ENCODE measurements at regions not wholly inside any gene's neighbourhood (a gene's known extent, or its start where the extent isn't known, plus 50 kb on each side); places are given as distances from the start of the nearest gene placed in this dataset.

- H3K27me3 ChIP-seq (ENCODE audit: control insufficient read depth in 1 of 2, insufficient read depth in 2 of 2, low read length in 2 of 2): no peaks in the 10 kb centered on the region
- WGBS, 2 donors: 44 to 56% methylated on average over 13 of the region's 13 CpGs
These were observed 125.0 kb upstream of the TBL1X start for GRCh38 chrX:9339603-9340491.

GRCh38 chrX:9340598-9341290, 124.1 kb upstream of the TBL1X start:
- no peaks in the 10 kb centered on the region for H3K27me3 ChIP-seq (ENCODE audit: control insufficient read depth in 1 of 2, insufficient read depth in 2 of 2, low read length in 2 of 2)
- H3K9me3 ChIP-seq (ENCODE audit: control insufficient read depth in 2 of 2, insufficient read depth in 1 of 2, low read depth in 1 of 2, low read length in 1 of 2): no peaks in the 10 kb centered on the region
- H3K4me3 ChIP-seq (ENCODE audit: low read depth in 1 of 2, low read length in 2 of 2): no peak overlapping the region
- H3K27ac ChIP-seq (ENCODE audit: low read depth in 2 of 2, low read length in 1 of 2): peak overlapping the region; percentile 77 to 89
- H3K36me3 ChIP-seq (ENCODE audit: control insufficient read depth in 2 of 2, insufficient read depth in 2 of 2, low read length in 1 of 2): no peaks in the 10 kb centered on the region
- peaks cover 0 to 4% of the 10 kb centered on the region in 2 donors for H3K4me1 ChIP-seq (ENCODE audit: control insufficient read depth in 2 of 2, insufficient read depth in 2 of 2, low read length in 1 of 2)
- WGBS, 2 donors: 27 to 38% methylated on average over 16 of the region's 16 CpGs

More at GRCh38 chrX:9339603-9340491, 125.0 kb upstream of the TBL1X start:
- H3K9me3 ChIP-seq (ENCODE audit: control insufficient read depth in 2 of 2, insufficient read depth in 1 of 2, low read depth in 1 of 2, low read length in 1 of 2): no peaks in the 10 kb centered on the region
- peaks cover 0 to 4% of the 10 kb centered on the region in 2 donors for H3K4me1 ChIP-seq (ENCODE audit: control insufficient read depth in 2 of 2, insufficient read depth in 2 of 2, low read length in 1 of 2)
- peak overlapping the region in 1 of 2 donors; percentile 89 for H3K27ac ChIP-seq (ENCODE audit: low read depth in 2 of 2, low read length in 1 of 2)
- H3K36me3 ChIP-seq (ENCODE audit: control insufficient read depth in 2 of 2, insufficient read depth in 2 of 2, low read length in 1 of 2): no peaks in the 10 kb centered on the region
- no peak overlapping the region for H3K4me3 ChIP-seq (ENCODE audit: low read depth in 1 of 2, low read length in 2 of 2)

GRCh38 chrX:9341291-9342201, 123.3 kb upstream of the TBL1X start:
- no peaks in the 10 kb centered on the region for H3K36me3 ChIP-seq (ENCODE audit: control insufficient read depth in 2 of 2, insufficient read depth in 2 of 2, low read length in 1 of 2)
- H3K4me1 ChIP-seq (ENCODE audit: control insufficient read depth in 2 of 2, insufficient read depth in 2 of 2, low read length in 1 of 2): peaks cover 0 to 4% of the 10 kb centered on the region in 2 donors
- no peak overlapping the region for H3K4me3 ChIP-seq (ENCODE audit: low read depth in 1 of 2, low read length in 2 of 2)
- 11 to 16% methylated on average over 15 of the region's 15 CpGs for WGBS, 2 donors
- H3K27ac ChIP-seq (ENCODE audit: low read depth in 2 of 2, low read length in 1 of 2): peak overlapping the region; percentile 79 to 89
- H3K27me3 ChIP-seq (ENCODE audit: control insufficient read depth in 1 of 2, insufficient read depth in 2 of 2, low read length in 2 of 2): no peaks in the 10 kb centered on the region
- no peaks in the 10 kb centered on the region for H3K9me3 ChIP-seq (ENCODE audit: control insufficient read depth in 2 of 2, insufficient read depth in 1 of 2, low read depth in 1 of 2, low read length in 1 of 2)

- Histone ChIP-seq H3K27ac (ENCODE audit: low read depth in 2 of 2, low read length in 1 of 2) (peak overlapping the region in 1 of 2 donors; percentile 54), H3K4me3 (ENCODE audit: low read depth in 1 of 2, low read length in 2 of 2) (no peak overlapping the region), H3K27me3 (ENCODE audit: control insufficient read depth in 1 of 2, insufficient read depth in 2 of 2, low read length in 2 of 2) (no peaks in the 10 kb centered on the region), H3K4me1 (ENCODE audit: control insufficient read depth in 2 of 2, insufficient read depth in 2 of 2, low read length in 1 of 2) (peaks cover 0 to 2% of the 10 kb centered on the region in 2 donors), H3K9me3 (ENCODE audit: control insufficient read depth in 2 of 2, insufficient read depth in 1 of 2, low read depth in 1 of 2, low read length in 1 of 2) (no peaks in the 10 kb centered on the region), H3K36me3 (ENCODE audit: control insufficient read depth in 2 of 2, insufficient read depth in 2 of 2, low read length in 1 of 2) (no peaks in the 10 kb centered on the region)
- WGBS, 2 donors: 5 to 8% methylated on average over 25 of the region's 25 CpGs
These were observed 122.3 kb upstream of the TBL1X start for GRCh38 chrX:9342561-9343051.

- Histone ChIP-seq H3K27ac (ENCODE audit: low read depth in 2 of 2, low read length in 1 of 2) (no peak overlapping the region), H3K9me3 (ENCODE audit: control insufficient read depth in 2 of 2, insufficient read depth in 1 of 2, low read depth in 1 of 2, low read length in 1 of 2) (no peaks in the 10 kb centered on the region), H3K27me3 (ENCODE audit: control insufficient read depth in 1 of 2, insufficient read depth in 2 of 2, low read length in 2 of 2) (no peaks in the 10 kb centered on the region), H3K4me3 (ENCODE audit: low read depth in 1 of 2, low read length in 2 of 2) (no peak overlapping the region), H3K36me3 (ENCODE audit: control insufficient read depth in 2 of 2, insufficient read depth in 2 of 2, low read length in 1 of 2) (no peaks in the 10 kb centered on the region), H3K4me1 (ENCODE audit: control insufficient read depth in 2 of 2, insufficient read depth in 2 of 2, low read length in 1 of 2) (peaks cover 0 to 2% of the 10 kb centered on the region in 2 donors)
- WGBS, 2 donors: 76 to 98% methylated on average over 7 of the region's 7 CpGs
These were observed 120.9 kb upstream of the TBL1X start for GRCh38 chrX:9343971-9344370.

GRCh38 chrX:9345957-9346356, 118.9 kb upstream of the TBL1X start:
- no peaks in the 10 kb centered on the region for H3K9me3 ChIP-seq (ENCODE audit: control insufficient read depth in 2 of 2, insufficient read depth in 1 of 2, low read depth in 1 of 2, low read length in 1 of 2)
- H3K36me3 ChIP-seq (ENCODE audit: control insufficient read depth in 2 of 2, insufficient read depth in 2 of 2, low read length in 1 of 2): no peaks in the 10 kb centered on the region
- 88 to 90% methylated on average over 8 of the region's 8 CpGs for WGBS, 2 donors
- no peaks in the 10 kb centered on the region for H3K27me3 ChIP-seq (ENCODE audit: control insufficient read depth in 1 of 2, insufficient read depth in 2 of 2, low read length in 2 of 2)
- H3K27ac ChIP-seq (ENCODE audit: low read depth in 2 of 2, low read length in 1 of 2): no peak overlapping the region
- peaks cover 0 to 4% of the 10 kb centered on the region in 2 donors for H3K4me1 ChIP-seq (ENCODE audit: control insufficient read depth in 2 of 2, insufficient read depth in 2 of 2, low read length in 1 of 2)
- no peak overlapping the region for H3K4me3 ChIP-seq (ENCODE audit: low read depth in 1 of 2, low read length in 2 of 2)

GRCh38 chrX:9349572-9350494, 115.0 kb upstream of the TBL1X start:
- H3K27me3 ChIP-seq (ENCODE audit: control insufficient read depth in 1 of 2, insufficient read depth in 2 of 2, low read length in 2 of 2): peaks cover 0 to 2% of the 10 kb centered on the region in 2 donors
- H3K27ac ChIP-seq (ENCODE audit: low read depth in 2 of 2, low read length in 1 of 2): no peak overlapping the region
- H3K36me3 ChIP-seq (ENCODE audit: control insufficient read depth in 2 of 2, insufficient read depth in 2 of 2, low read length in 1 of 2): no peaks in the 10 kb centered on the region
- peaks cover 0 to 3% of the 10 kb centered on the region in 2 donors for H3K4me1 ChIP-seq (ENCODE audit: control insufficient read depth in 2 of 2, insufficient read depth in 2 of 2, low read length in 1 of 2)
- 66 to 70% methylated on average over 11 of the region's 11 CpGs for whole genome bisulfite sequencing, 2 donors
- no peak overlapping the region for H3K4me3 ChIP-seq (ENCODE audit: low read depth in 1 of 2, low read length in 2 of 2)
- H3K9me3 ChIP-seq (ENCODE audit: control insufficient read depth in 2 of 2, insufficient read depth in 1 of 2, low read depth in 1 of 2, low read length in 1 of 2): no peaks in the 10 kb centered on the region

- H3K9me3 ChIP-seq (ENCODE audit: control insufficient read depth in 2 of 2, insufficient read depth in 1 of 2, low read depth in 1 of 2, low read length in 1 of 2): no peaks in the 10 kb centered on the region
- H3K36me3 ChIP-seq (ENCODE audit: control insufficient read depth in 2 of 2, insufficient read depth in 2 of 2, low read length in 1 of 2): no peaks in the 10 kb centered on the region
- H3K27ac ChIP-seq (ENCODE audit: low read depth in 2 of 2, low read length in 1 of 2): no peak overlapping the region
- H3K27me3 ChIP-seq (ENCODE audit: control insufficient read depth in 1 of 2, insufficient read depth in 2 of 2, low read length in 2 of 2): peaks cover 0 to 2% of the 10 kb centered on the region in 2 donors
- H3K4me3 ChIP-seq (ENCODE audit: low read depth in 1 of 2, low read length in 2 of 2): no peak overlapping the region
- H3K4me1 ChIP-seq (ENCODE audit: control insufficient read depth in 2 of 2, insufficient read depth in 2 of 2, low read length in 1 of 2): peaks cover 0 to 3% of the 10 kb centered on the region in 2 donors
- 79 to 80% methylated on average over 3 of the region's 3 CpGs for WGBS, 2 donors
These were observed 113.7 kb upstream of the TBL1X start for GRCh38 chrX:9351126-9351525.
